Osteoblast (primary cell): ENCODE measurements at regions not wholly inside any gene's neighbourhood (a gene's known extent, or its start where the extent isn't known, plus 50 kb on each side); places are given as distances from the start of the nearest gene placed in this dataset.

ENCODE experiments used
- DNase-seq: peaks from one replicate; pipeline ENCODE4 v3.0.0; 2011; ENCODE audit warnings: low spot score, mixed read lengths; ENCODE audit not compliant: insufficient read length; ENCODE audit errors: missing footprints
- H2AFZ ChIP-seq: 2 replicates; pipeline ENCODE4 v1.6.0; 2011; ENCODE audit warnings: mild to moderate bottlenecking, low read length
- H3K27ac ChIP-seq: 2 replicates; pipeline ENCODE4 v1.5.1; 2011; ENCODE audit warnings: mild to moderate bottlenecking, low read depth, low read length, moderate library complexity
- H3K27me3 ChIP-seq: 2 replicates; pipeline ENCODE4 v1.6.0; 2012; ENCODE audit warnings: mild to moderate bottlenecking, control low read depth, inconsistent platforms, low read length, moderate library complexity; ENCODE audit not compliant: insufficient read depth
- H3K36me3 ChIP-seq: 2 replicates; pipeline ENCODE4 v1.5.1; 2011; ENCODE audit warnings: mild to moderate bottlenecking, low read length, control low read depth, moderate library complexity; ENCODE audit not compliant: insufficient read depth
- H3K4me1 ChIP-seq: 2 replicates; pipeline ENCODE4 v1.5.1; 2011; ENCODE audit warnings: mild to moderate bottlenecking, low read length, control low read depth, moderate library complexity; ENCODE audit not compliant: insufficient read depth
- H3K4me2 ChIP-seq: 2 replicates; pipeline ENCODE4 v1.6.0; 2011; ENCODE audit warnings: mild to moderate bottlenecking, low read length; ENCODE audit not compliant: insufficient read depth
- H3K4me3 ChIP-seq: fragments of 200-600 bp; sonication (generic); 3 replicates; pipeline ENCODE4 v1.5.1; 2012; ENCODE audit warnings: mild to moderate bottlenecking, low read length, inconsistent platforms; ENCODE audit not compliant: insufficient read depth
- H3K79me2 ChIP-seq: 2 replicates; pipeline ENCODE4 v1.6.0; 2012; ENCODE audit warnings: mild to moderate bottlenecking, low read length, control low read depth, inconsistent platforms; ENCODE audit not compliant: insufficient read depth
- H3K9me3 ChIP-seq: 2 replicates; pipeline ENCODE4 v1.5.1; 2011; ENCODE audit warnings: low read depth, low read length, control low read depth
- H4K20me1 ChIP-seq: 2 replicates; pipeline ENCODE4 v1.6.0; 2012; ENCODE audit warnings: mild to moderate bottlenecking, low read length, control low read depth; ENCODE audit not compliant: insufficient read depth
- TF ChIP-seq, protein P1 (sequence below): IDR thresholded peaks from 2 replicates; pipeline ENCODE4 v1.5.1; 2011; ENCODE audit warnings: mild to moderate bottlenecking, low read depth, low read length, moderate library complexity; ENCODE audit errors: extremely low read depth

GRCh38 chr18:42414756-42415454 lies 459.9 kb downstream of the PIK3C3 start:
- Histone ChIP-seq H4K20me1 (no peaks in the 10 kb centered on the region), H3K79me2 (no peaks in the 10 kb centered on the region), H3K27ac (peak overlapping the region; percentile 84), H3K4me1 (peaks cover 23% of the 10 kb centered on the region), H3K4me2 (peak overlapping the region; percentile 34), H3K4me3 (no peak overlapping the region), H3K9me3 (no peaks in the 10 kb centered on the region), H2AFZ (peak overlapping the region; percentile 54), H3K27me3 (no peaks in the 10 kb centered on the region), H3K36me3 (no peaks in the 10 kb centered on the region)
- DNase-seq = no peak
- TF ChIP-seq, protein P1, sequence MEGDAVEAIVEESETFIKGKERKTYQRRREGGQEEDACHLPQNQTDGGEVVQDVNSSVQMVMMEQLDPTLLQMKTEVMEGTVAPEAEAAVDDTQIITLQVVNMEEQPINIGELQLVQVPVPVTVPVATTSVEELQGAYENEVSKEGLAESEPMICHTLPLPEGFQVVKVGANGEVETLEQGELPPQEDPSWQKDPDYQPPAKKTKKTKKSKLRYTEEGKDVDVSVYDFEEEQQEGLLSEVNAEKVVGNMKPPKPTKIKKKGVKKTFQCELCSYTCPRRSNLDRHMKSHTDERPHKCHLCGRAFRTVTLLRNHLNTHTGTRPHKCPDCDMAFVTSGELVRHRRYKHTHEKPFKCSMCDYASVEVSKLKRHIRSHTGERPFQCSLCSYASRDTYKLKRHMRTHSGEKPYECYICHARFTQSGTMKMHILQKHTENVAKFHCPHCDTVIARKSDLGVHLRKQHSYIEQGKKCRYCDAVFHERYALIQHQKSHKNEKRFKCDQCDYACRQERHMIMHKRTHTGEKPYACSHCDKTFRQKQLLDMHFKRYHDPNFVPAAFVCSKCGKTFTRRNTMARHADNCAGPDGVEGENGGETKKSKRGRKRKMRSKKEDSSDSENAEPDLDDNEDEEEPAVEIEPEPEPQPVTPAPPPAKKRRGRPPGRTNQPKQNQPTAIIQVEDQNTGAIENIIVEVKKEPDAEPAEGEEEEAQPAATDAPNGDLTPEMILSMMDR = no peak

DNA sequence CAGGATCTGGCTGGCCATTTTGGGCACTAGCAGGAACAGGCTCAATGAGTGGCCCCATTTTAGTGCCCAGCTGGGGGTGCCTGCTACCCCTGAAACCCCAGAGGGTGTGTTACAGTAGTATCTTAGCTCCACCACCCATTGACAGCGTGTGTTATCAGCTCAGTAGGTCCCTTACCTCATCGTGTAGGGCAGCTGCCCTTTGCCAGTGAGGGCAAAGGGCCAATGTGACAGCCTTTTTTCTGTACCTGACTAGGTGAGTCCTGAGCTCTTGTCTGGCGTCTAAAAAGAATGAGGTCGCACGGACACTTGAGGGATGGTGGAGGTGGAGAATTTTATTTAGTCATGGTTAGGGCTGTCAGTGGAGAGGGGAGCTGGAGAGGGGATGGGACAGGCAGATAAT lies 462.2 kb downstream of the PIK3C3 start:
- Histone ChIP-seq H3K27ac (no peak overlapping the region), H3K4me3 (no peak overlapping the region), H3K9me3 (no peaks in the 10 kb centered on the region), H3K36me3 (no peaks in the 10 kb centered on the region), H2AFZ (no peak overlapping the region), H3K27me3 (no peaks in the 10 kb centered on the region), H3K79me2 (no peaks in the 10 kb centered on the region), H3K4me2 (no peak overlapping the region), H3K4me1 (peaks cover 23% of the 10 kb centered on the region), H4K20me1 (no peaks in the 10 kb centered on the region)
- DNase-seq = no peak
- TF ChIP-seq, protein P1 = no peak

DNA sequence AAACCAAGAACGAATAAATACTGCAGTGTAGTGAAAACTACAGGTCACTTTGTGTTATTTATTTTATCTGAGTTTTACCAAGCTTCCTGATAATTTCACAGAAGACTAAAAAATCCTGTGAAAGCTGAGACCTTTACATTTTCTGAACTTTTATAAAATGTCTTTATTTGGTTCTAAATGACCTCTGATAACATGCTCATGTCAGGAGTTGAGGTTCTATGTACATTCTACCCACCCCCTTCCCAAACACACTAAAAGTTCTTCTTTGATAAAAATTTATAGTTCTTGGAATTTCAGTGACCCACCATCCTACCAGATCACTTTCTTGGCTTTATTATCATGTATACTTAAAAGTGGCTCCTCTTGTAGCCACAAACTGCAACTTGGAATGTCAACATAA lies 463.1 kb downstream of the PIK3C3 start:
- no peak overlapping the region for H3K4me2 ChIP-seq
- H3K4me1 ChIP-seq = peaks cover 21% of the 10 kb centered on the region
- H2AFZ ChIP-seq = no peak overlapping the region

DNA sequence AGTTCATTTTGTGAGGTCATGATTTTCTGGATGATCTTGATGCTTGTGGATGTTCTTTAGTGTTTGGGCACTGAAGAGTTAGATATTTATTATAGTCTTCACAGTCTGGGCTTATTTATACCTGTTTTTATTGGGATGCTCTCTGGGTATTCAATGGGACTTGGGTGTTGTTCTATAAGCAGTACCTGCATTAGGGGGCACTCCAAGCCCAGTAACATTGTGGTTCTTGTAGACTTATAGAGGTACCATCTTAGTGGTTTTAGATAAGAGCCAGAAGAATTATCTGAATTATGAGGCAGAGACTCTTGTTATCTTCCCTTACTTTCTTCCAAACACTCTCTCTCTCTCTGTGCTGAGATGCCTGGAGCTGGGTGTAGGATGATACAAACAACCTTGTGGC lies 470.0 kb downstream of the PIK3C3 start:
- Histone ChIP-seq H3K4me3 (no peak overlapping the region), H3K27me3 (no peaks in the 10 kb centered on the region), H3K36me3 (no peaks in the 10 kb centered on the region), H3K9me3 (no peaks in the 10 kb centered on the region), H3K27ac (no peak overlapping the region), H2AFZ (no peak overlapping the region), H3K79me2 (no peaks in the 10 kb centered on the region), H4K20me1 (no peaks in the 10 kb centered on the region), H3K4me1 (no peaks in the 10 kb centered on the region), H3K4me2 (no peak overlapping the region)
- TF ChIP-seq, protein P1 = no peak
- DNase-seq = no peak

More for the DNA sequence above, 463.1 kb downstream of the PIK3C3 start:
- no peaks in the 10 kb centered on the region for H3K27me3 ChIP-seq
- no peaks in the 10 kb centered on the region for H3K9me3 ChIP-seq
- H3K36me3 ChIP-seq = no peaks in the 10 kb centered on the region
- no peaks in the 10 kb centered on the region for H3K79me2 ChIP-seq
- no peak overlapping the region for H3K4me3 ChIP-seq
- no peaks in the 10 kb centered on the region for H4K20me1 ChIP-seq
- TF ChIP-seq, protein P1 = no peak
- no peak overlapping the region for H3K27ac ChIP-seq
- no peak for DNase-seq
